ENCODE measurements at regions not wholly inside any gene's neighbourhood (a gene's known extent, or its start where the extent isn't known, plus 50 kb on each side); places are given as distances from the start of the nearest gene placed in this dataset.
A peak's percentile ranks its signal among the peaks of the same experiment; 100 is the strongest.

GRCh38 chr15:57824186-57824585 is 117.7 kb downstream of the POLR2M start:
- DNase-seq, result no peak

DNA sequence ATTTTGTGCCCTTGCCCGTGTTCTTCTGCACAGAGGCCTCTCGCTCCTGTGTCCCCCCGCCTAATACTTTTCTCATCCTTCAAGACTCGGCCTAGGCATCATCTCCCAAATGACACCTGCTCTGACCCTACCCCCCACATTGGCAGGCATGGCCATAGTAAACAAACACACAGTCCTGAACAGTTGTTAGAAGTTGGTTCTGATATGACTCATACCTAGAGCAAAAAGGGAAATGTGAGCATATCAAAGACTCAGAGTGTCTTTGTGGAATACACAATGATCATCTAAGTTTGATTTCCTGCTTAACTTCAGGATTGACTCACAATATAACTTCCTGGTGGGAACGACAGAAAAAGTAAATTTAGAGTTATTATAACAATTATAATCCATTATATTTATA is 120.5 kb downstream of the POLR2M start:
- no peak for DNase-seq

DNA sequence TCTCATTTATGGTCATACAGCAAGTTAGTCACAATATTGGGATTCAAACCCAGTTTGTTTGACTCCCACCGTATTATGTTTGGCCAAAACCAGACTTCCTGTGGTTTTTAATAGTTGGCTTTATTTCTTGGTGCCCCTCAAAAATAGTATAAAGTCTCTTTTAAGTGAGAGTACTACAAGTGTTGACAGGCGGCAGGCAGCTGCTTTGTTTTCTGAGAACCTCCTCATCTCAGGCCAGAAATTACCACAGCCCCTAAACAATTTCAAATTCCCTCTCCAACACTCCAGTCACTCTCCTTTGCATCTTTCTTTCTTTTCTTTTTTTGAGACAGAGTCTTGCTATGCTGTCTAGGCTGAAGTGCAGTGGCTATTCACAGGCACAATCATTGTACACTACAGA is 121.5 kb downstream of the POLR2M start:
- DNase-seq, result no peak

GRCh38 chr15:57832183-57832582 is 125.7 kb downstream of the POLR2M start:
- no peak for DNase-seq

GRCh38 chr15:57835119-57835518 is 128.6 kb downstream of the POLR2M start:
- DNase-seq, result no peak

GRCh38 chr15:57849317-57849716 is 142.8 kb downstream of the POLR2M start:
- no peak for DNase-seq

- no peak for DNase-seq
Measured at GRCh38 chr15:57854531-57854930, 148.0 kb downstream of the POLR2M start.

DNA sequence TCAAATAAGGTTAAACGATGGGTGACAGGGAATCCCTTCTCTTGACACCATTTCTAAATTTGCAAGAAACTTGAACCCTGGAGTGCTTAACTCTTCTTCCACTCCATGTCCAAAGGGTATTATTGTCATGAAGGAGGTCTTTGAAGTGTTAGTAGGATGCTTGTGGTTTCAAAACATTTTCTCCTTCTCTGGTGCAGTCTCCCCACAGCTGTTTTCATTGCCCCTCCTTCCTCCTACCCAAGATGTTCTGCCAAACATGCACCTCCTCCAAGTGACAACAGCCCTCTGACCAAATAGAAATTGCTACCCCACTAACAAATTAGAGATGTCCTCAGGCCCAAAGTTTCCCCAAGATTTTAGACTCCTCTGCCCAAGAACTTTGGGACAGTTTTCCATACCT is 151.4 kb downstream of the POLR2M start:
- no peak for DNase-seq

GRCh38 chr15:57859130-57859685 is 152.7 kb downstream of the POLR2M start:
- no peak for DNase-seq

DNA sequence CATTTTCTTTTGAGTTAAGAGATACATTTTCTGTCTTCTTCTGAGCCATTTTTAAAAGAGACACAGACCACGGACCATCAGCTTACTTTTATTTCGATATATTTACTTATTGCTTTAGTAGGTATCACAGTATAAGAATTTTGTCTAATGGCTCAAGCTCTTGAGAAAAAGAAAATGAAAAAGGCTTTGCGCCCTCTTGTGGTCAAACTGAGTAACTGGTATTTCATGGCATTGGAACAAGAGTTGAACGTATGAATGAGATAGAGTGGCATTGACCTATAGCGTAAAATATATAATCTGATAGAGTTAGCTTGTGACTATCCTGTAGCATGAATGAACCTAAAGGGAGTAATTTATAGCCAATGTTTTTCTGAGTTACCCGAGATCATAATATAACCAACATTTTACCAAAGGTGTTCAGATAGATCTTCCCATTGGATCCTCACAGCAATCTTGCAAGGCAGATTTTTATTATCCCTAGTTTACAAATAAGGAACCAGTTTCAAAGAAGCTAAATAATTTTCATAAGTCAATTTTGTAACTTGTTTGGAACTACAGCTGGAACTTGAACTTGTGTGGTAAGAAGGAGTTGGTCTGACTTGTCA is 154.6 kb downstream of the POLR2M start:
- peak; percentile 3 for DNase-seq

DNA sequence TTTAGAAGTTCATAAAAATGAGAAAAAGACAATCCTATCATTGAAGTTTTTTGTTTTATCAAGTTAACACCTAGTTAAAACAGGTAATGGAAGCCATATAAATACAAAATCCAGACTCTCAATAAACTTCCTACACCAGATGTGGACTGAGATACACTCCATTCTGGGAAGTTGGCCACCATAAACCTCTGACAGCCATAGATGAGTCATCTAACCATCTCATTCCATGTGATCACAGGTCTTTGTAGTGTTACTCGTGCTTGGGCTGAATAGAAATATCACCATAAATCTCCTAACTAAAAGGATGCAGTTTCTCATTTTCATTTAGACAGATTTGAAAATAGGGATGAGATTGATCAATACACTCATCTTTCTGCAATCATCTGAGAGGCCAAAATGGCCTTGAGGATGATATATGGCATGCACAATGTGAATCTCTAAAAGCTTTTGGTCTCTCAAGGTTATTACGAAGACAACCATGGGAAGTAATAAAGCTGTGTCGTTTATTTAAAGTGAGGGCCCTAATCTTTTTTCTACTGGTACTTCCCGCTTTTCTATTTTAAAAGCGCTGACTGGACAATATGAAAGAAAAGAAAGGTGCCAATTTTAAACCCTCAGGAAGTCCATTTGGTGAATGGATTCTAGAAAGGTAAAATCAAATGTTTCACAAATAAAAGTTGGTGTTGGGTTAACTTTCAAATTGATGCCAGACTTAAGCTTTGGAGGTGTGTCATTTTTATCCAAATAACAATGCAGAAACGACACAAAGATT is 155.5 kb downstream of the POLR2M start:
- no peak for DNase-seq

DNA sequence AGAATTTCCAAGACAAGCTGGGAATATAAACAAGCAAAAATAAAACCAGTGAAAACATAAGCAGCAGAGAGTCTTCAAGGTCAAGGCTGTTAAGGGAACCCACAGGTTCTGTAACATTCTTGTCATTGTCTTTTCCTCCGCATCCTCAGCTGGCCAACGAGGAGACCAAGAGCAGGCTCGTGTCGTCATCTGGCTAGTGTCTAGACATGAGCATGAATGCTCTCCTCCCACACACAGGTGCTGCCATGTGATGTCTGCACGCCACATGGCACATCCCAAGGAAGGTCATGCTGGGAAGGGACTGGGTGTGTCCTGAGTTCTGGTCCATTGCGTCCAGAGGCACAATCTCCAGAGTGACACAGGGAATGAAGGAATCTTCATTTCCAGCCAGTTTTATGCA is 156.2 kb downstream of the POLR2M start:
- no peak for DNase-seq

DNA sequence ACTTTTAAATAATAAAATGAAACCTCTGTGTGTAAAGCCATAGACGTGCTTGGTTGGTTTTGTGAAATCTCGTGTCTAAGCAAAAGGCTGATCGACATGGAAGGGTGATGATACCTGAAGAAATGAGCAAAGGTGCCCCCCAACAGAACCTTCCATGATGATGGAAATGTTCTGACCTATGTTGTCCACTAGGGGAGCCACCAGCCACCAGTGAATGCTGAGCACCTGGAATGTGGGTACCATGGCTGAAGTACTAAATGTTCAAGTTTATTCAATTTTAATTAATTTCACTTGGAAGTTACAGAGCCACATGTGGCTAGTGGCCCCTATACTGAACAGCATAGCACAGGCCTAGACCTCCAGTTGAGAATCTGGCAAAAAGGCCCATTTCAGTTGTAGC is 158.8 kb downstream of the POLR2M start:
- no peak for DNase-seq

- DNase-seq, result no peak
Measured at GRCh38 chr15:57866149-57866736, 159.7 kb downstream of the POLR2M start.

- no peak for DNase-seq
Measured at GRCh38 chr15:57867970-57868798, 161.7 kb downstream of the POLR2M start.

DNA sequence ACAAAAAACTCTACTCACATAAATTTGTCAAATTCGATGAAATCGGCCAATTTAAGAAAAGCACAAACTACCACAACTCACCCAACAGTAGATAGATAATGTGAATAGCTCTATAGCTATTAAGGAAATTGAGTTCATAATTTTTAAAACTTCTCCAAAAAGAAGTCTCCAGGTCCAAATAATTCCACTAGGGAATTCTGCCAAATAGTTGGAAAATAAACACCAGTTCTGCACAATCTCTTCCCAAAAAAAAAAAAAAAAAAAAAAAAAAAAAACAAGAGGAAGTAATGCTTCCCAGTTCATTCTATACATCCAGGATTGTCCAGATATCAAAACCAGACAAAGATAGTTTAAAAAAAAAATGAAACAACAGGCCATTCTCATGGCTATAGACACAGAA is 164.2 kb downstream of the POLR2M start:
- no peak for DNase-seq

DNA sequence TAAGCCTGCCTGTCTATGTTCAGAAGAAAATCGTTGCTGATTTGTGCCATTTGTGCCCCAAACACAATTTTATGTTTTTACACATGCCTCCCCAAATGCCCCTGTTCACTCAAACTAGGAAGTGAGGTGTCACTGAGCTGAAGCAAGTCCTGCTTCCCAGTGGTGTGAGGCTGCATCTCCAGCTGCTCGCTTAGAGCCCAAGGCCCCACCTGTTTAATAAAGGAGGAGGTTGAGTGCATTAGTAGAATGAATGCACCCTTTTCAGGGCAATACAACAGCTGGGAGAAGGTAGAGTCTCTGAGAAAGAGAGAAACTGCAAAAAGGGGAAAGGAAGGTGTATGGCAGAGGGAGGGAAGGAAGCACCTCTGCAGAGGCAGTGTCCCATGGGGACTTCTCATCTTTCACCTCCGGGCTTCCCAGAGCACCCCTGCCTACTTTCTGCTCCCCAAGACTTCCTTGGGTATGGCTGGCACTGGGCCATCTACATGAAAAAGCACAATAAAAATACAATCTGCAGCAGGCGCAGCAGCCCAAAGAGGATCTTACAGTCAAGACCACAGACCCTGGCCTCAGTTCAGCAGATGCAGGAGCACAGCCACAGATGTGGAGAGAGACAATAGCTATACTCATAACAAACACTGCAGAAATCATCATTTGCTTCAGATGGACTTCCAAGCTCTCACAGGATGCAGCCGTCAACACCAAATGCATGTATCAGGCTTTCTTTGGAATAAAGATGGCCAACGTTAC is 165.9 kb downstream of the POLR2M start:
- no peak for DNase-seq

DNA sequence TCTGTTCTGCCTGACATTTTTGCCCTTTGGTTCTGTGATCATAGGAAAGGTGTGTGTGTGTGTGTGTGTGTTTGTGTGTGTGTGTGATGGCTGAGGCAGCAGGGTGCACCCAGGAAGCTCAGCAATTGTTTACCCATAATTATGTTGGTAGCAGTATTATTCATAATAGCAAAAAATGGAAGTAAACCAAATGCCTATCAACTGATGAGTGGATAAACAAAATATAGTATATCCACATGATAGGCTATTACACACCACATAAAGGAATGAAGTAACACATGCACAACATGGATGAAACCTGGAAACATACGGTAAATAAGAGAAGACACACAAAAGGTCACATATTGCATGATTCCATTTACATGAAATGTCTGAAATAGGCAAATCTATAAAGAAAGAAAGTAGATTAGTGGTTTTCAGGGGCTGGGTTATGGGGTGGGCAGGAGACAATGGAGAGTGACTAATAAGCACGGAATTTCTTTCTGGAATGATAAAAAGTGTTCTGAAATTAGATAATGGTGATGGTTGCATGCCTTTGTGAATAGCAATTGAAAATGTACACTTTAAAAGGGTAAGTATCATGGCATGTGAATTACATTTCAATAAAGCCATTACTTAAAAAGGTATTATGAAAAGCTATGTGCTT is 167.2 kb downstream of the POLR2M start:
- no peak for DNase-seq

DNA sequence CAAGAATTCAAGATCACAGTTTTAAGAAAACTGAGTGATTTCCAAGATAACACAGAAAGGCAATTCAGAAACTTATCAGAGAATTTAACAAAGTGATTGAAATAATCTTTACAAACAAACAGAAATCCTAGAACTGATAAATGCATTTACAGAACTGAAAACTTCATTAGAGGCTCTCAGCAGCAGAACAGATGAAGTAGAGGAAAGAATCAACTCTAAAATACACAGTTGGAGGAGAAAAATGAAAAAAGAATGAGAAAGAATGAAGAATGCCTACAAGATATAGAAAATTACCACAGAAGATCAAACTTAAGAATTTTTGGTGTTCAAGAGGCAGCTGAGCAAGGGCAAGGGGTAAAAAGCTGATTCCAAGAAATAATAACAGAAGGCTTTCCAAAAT is 168.8 kb downstream of the POLR2M start:
- DNase-seq, result no peak

GRCh38 chr15:57878573-57878972 is 172.1 kb downstream of the POLR2M start:
- DNase-seq, result no peak

DNA sequence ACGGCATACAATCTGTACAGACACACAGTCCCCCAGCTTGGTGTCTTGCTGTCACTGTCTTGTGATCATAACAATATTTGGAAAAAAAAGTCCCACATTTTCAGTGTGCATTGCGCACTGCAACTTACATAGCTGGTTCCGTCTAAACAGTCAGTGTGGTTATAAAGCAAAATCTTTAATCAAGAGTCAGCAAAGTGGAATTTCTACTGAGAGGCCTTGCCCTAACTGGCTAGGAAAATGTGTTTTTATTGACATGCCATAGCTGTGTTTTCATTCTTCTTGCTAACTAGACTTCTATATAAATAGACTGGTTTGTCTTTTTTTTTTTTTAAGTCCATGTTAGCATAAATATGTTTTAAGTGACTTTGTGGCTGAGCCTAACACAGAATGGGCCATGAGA is 174.8 kb downstream of the POLR2M start:
- no peak for DNase-seq

- DNase-seq, result no peak
Measured at GRCh38 chr15:57881972-57882371, 175.5 kb downstream of the POLR2M start.

Measured in NCI-H2107 (cell line).